HepG2 (cell line): ENCODE measurements at regions not wholly inside any gene's neighbourhood (a gene's known extent, or its start where the extent isn't known, plus 50 kb on each side); places are given as distances from the start of the nearest gene placed in this dataset.

Experiments
- ATAC-seq: fragments of 200-7000 bp; cut with Tn5 transposase; 3 replicates; pipeline ENCODE4 v1.9.1; 2020; ENCODE audit warnings: mild to moderate bottlenecking, moderate library complexity
- BruUV-seq: library from RNA; stranded (reverse); fragments of 400-500 nt; replicated peaks from 2 replicates; lab custom pipeline; 2021; lab: Mats Ljungman, UMichigan
- CTCF ChIA-PET: fragments of 300-600 bp; formaldehyde crosslinking; extraction: SDS; loops from one replicate; lab custom pipeline; 2021; ENCODE audit warnings: low total read pairs, inconsistent platforms, low intra/inter-chr PET ratio; lab: Yijun Ruan, JAX
- POLR2A ChIA-PET: fragments of 350-600 bp; sonication (Branson Sonifier 250); formaldehyde crosslinking; loops from one replicate; lab custom pipeline; 2020; ENCODE audit warnings: antibody characterized with exemption, inconsistent platforms; lab: Yijun Ruan, JAX
- DNase-seq: peaks from one replicate; pipeline ENCODE4 v3.0.0-alpha.2; 2015; ENCODE audit warnings: low spot score
- FAIRE-seq: peaks from 3 replicates; lab custom pipeline; 2011; peaks lifted over from hg19 to GRCh38; lab: Jason Lieb, UNC
- H2AFZ ChIP-seq: one replicate; pipeline ENCODE4 v1.6.1; 2011; ENCODE audit warnings: low read length, inconsistent platforms
- H3K27ac ChIP-seq: fragments of 300-600 bp; 3 replicates; pipeline ENCODE4 v1.8.0; 2011; ENCODE audit warnings: mixed run types, mild to moderate bottlenecking, mixed read lengths, low read length, inconsistent platforms; ENCODE audit not compliant: insufficient read depth; ENCODE audit errors: extremely low read length
- H3K27me3 ChIP-seq, 2 experiments: fragments of 200-600 bp in 1 of 2; 2 replicates in 1 of 2; 3 replicates in 1 of 2; pipeline versions ENCODE4 v1.6.0 to v1.8.0; 2011; ENCODE audit warnings: low read length in 2 of 2, mild to moderate bottlenecking in 2 of 2, moderate library complexity in 2 of 2, inconsistent platforms in 1 of 2; ENCODE audit not compliant: insufficient read depth in 2 of 2, control insufficient read depth in 1 of 2
- H3K36me3 ChIP-seq, 2 experiments: fragments of 200-600 bp in 1 of 2; replicated peaks in 1 of 2; 2 replicates in 1 of 2; 3 replicates in 1 of 2; pipeline versions ENCODE4 v1.5.1 to v1.8.0; 2011; ENCODE audit warnings: low read length in 2 of 2, inconsistent platforms in 1 of 2; ENCODE audit not compliant: insufficient read depth in 2 of 2, control insufficient read depth in 1 of 2
- H3K4me1 ChIP-seq: 2 replicates; pipeline ENCODE4 v1.5.1; 2012; ENCODE audit warnings: low read length, inconsistent platforms; ENCODE audit not compliant: insufficient read depth
- H3K4me2 ChIP-seq: 2 replicates; pipeline ENCODE4 v1.6.0; 2011; ENCODE audit warnings: low read depth, low read length, inconsistent platforms
- H3K4me3 ChIP-seq, 3 experiments: fragments of 200-600 bp in 1 of 3; sonication (generic), shearing (Covaris generic) in 1 of 3; replicated peaks in 1 of 3; 2 replicates each; pipeline ENCODE4 v1.5.1; 2011 to 2016; ENCODE audit warnings: low read length in 3 of 3, inconsistent platforms in 2 of 3, low read depth in 2 of 3, mild to moderate bottlenecking in 2 of 3, control low read depth in 1 of 3, mixed read lengths in 1 of 3; ENCODE audit not compliant: insufficient read depth in 1 of 3
- H3K79me2 ChIP-seq: one replicate; pipeline ENCODE4 v1.6.1; 2011; ENCODE audit warnings: low read length, inconsistent platforms; ENCODE audit not compliant: insufficient read depth
- H3K9ac ChIP-seq: 2 replicates; pipeline ENCODE4 v1.6.0; 2011; ENCODE audit warnings: mild to moderate bottlenecking, low read depth, low read length, inconsistent platforms; ENCODE audit not compliant: insufficient read depth
- H3K9me3 ChIP-seq: 2 replicates; pipeline ENCODE4 v1.5.1; 2012; ENCODE audit warnings: mild to moderate bottlenecking, low read length
- H4K20me1 ChIP-seq: 2 replicates; pipeline ENCODE4 v1.6.0; 2011; ENCODE audit warnings: inconsistent platforms, mild to moderate bottlenecking, low read length, moderate library complexity; ENCODE audit not compliant: insufficient read depth
- CBX1 ChIP-seq: IDR thresholded peaks from one replicate; pipeline ENCODE4 v1.6.1; 2016; ENCODE audit warnings: antibody characterized with exemption, low read depth
- GATA4 ChIP-seq: sonication (generic); IDR thresholded peaks from 2 replicates; pipeline ENCODE4 v1.6.1; 2016; ENCODE audit warnings: antibody characterized with exemption, low read depth, borderline replicate concordance
- KLF11 ChIP-seq: IDR thresholded peaks from 2 replicates; pipeline ENCODE4 v1.6.1; 2016; ENCODE audit warnings: missing compliant biosample characterization
- NR2F1 ChIP-seq, 2 experiments: fragments of 450-650 bp in 1 of 2; formaldehyde crosslinking in 1 of 2; IDR thresholded peaks; 2 replicates each; pipeline versions ENCODE4 v1.5.0 to v1.6.1; 2016 to 2020; ENCODE audit warnings: mild to moderate bottlenecking in 1 of 2, missing compliant biosample characterization in 1 of 2, missing genetic modification reagents in 1 of 2, moderate library complexity in 1 of 2
- THAP7 ChIP-seq: sonication (generic); formaldehyde crosslinking; IDR thresholded peaks from 2 replicates; pipeline ENCODE4 v1.8.1; 2023; ENCODE audit warnings: mild to moderate bottlenecking, missing genetic modification reagents
- TMF1 ChIP-seq: sonication (generic); formaldehyde crosslinking; IDR thresholded peaks from 2 replicates; pipeline ENCODE4 v1.8.1; 2022; ENCODE audit warnings: low read depth, missing genetic modification reagents
- TSC22D2 ChIP-seq: sonication (generic); formaldehyde crosslinking; IDR thresholded peaks from 2 replicates; pipeline ENCODE4 v1.5.1; 2020; ENCODE audit warnings: missing genetic modification reagents, mild to moderate bottlenecking, borderline replicate concordance
- ZNF12 ChIP-seq: sonication (generic); formaldehyde crosslinking; IDR thresholded peaks from 2 replicates; pipeline ENCODE4 v1.5.0; 2020; ENCODE audit warnings: missing genetic modification reagents
- ZNF326 ChIP-seq: sonication (generic); formaldehyde crosslinking; IDR thresholded peaks from 2 replicates; pipeline ENCODE4 v1.4.0; 2020; ENCODE audit warnings: missing genetic modification reagents, borderline replicate concordance
- ZNF512 ChIP-seq: sonication (generic); formaldehyde crosslinking; IDR thresholded peaks from 2 replicates; pipeline ENCODE4 v1.4.0; 2020; ENCODE audit warnings: mild to moderate bottlenecking, missing genetic modification reagents
- ZNF550 ChIP-seq: sonication (generic); formaldehyde crosslinking; IDR thresholded peaks from 2 replicates; pipeline ENCODE4 v1.4.0; 2020; ENCODE audit warnings: mild to moderate bottlenecking, missing genetic modification reagents, borderline replicate concordance
- ZNF879 ChIP-seq: sonication (generic); formaldehyde crosslinking; IDR thresholded peaks from 2 replicates; pipeline ENCODE4 v1.8.1; 2023; ENCODE audit warnings: missing genetic modification reagents
- WGBS: methylation state at CpG from one replicate; pipeline ENCODE4 v1.1.6; 2017; ENCODE audit warnings: low lambda C conversion rate; 5-methylcytosine and 5-hydroxymethylcytosine counted together
- in situ Hi-C: cut with HindIII; loops from 2 replicates; pipeline ENCODE4 v1.10.0; 2017; ENCODE audit warnings: low pct_unique_long_range_greater_than_20kb; ENCODE audit not compliant: extremely low pct_ligation_motif_present
- intact Hi-C: fragments of 100-400 bp; cut with micrococcal nuclease; formaldehyde crosslinking; loops from one replicate; pipeline ENCODE4 v1.10.0; 2022; ENCODE audit not compliant: unreplicated experiment
- TF ChIP-seq, protein P1 (sequence below): sonication (generic); formaldehyde crosslinking; conservative IDR thresholded peaks from 2 replicates; pipeline ENCODE4 v1.4.0; 2020; ENCODE audit warnings: missing genetic modification reagents
- TF ChIP-seq, protein P2 (sequence below): sonication (generic); formaldehyde crosslinking; IDR thresholded peaks from 2 replicates; pipeline ENCODE4 v1.5.1; 2020; ENCODE audit warnings: mild to moderate bottlenecking, missing genetic modification reagents

DNA sequence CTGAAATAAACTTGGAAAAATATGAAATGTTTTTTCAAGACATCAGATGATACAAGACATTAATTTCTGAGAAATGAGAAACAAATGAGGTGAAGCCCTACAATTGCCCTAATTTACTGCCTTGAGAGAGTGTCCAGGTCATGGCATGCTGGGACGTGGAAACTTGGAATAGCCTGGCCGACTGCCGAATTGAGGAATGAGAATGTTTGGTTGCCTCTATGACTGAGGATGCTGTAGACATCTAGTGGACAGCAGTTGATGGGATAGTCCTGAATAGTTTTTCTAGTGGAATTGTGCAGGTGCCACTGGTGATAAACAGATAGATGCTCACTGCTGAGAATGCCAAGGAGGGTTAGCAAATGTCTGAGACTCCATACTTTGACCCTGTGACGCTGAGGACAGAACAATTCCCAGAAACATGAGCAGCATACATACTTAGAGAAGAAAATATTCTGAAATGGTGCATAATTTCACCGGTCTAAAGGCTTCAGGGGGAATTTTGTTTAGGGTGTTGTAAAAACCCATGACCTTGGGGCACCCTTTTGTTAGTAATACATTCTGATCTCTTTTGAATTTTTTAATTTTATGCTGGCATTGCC is 56.5 kb upstream of the CWC22 start:
- no peak for ATAC-seq
- POLR2A ChIA-PET, result no interaction called here
- in situ Hi-C loops, result no loop called here

More for the DNA sequence above, 56.5 kb upstream of the CWC22 start:
- no peak overlapping the region for H3K4me2 ChIP-seq
- TF ChIP-seq ZNF512 (CRISPR knock-in tag) (no peak), ZNF326 (CRISPR knock-in tag) (no peak), GATA4 (no peak), ZNF879 (CRISPR knock-in tag) (no peak), THAP7 (CRISPR knock-in tag) (no peak), ZNF12 (CRISPR knock-in tag) (no peak), KLF11 (CRISPR knock-in tag) (no peak), TMF1 (CRISPR knock-in tag) (no peak), NR2F1 (CRISPR knock-in tag; IDR thresholded peaks at IDR 0.05) (no peak), CBX1 (no peak), TSC22D2 (CRISPR knock-in tag) (no peak), ZNF550 (CRISPR knock-in tag) (no peak)
- TF ChIP-seq, protein P1, sequence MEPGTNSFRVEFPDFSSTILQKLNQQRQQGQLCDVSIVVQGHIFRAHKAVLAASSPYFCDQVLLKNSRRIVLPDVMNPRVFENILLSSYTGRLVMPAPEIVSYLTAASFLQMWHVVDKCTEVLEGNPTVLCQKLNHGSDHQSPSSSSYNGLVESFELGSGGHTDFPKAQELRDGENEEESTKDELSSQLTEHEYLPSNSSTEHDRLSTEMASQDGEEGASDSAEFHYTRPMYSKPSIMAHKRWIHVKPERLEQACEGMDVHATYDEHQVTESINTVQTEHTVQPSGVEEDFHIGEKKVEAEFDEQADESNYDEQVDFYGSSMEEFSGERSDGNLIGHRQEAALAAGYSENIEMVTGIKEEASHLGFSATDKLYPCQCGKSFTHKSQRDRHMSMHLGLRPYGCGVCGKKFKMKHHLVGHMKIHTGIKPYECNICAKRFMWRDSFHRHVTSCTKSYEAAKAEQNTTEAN (CRISPR knock-in tag), result no peak
- TF ChIP-seq, protein P2, sequence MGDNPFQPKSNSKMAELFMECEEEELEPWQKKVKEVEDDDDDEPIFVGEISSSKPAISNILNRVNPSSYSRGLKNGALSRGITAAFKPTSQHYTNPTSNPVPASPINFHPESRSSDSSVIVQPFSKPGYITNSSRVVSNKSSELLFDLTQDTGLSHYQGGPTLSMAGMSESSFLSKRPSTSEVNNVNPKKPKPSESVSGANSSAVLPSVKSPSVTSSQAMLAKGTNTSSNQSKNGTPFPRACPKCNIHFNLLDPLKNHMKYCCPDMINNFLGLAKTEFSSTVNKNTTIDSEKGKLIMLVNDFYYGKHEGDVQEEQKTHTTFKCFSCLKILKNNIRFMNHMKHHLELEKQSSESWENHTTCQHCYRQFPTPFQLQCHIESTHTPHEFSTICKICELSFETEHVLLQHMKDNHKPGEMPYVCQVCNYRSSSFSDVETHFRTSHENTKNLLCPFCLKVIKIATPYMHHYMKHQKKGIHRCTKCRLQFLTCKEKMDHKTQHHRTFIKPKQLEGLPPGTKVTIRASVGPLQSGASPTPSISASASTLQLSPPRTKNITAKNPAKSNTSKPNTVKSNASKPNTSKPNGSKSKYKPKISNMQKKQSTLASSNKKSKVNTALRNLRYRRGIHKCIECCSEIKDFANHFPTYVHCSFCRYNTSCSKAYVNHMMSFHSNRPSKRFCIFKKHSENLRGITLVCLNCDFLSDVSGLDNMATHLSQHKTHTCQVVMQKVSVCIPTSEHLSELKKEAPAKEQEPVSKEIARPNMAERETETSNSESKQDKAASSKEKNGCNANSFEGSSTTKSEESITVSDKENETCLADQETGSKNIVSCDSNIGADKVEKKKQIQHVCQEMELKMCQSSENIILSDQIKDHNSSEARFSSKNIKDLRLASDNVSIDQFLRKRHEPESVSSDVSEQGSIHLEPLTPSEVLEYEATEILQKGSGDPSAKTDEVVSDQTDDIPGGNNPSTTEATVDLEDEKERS (CRISPR knock-in tag), result no peak
- TF ChIP-seq, all 625 proteins: peak for 0
- Histone ChIP-seq H3K36me3 (no peaks in the 10 kb centered on the region), H3K79me2 (no peaks in the 10 kb centered on the region), H3K4me1 (no peaks in the 10 kb centered on the region), H3K9ac (no peak overlapping the region), H3K4me3 (no peak overlapping the region), H2AFZ (no peak overlapping the region), H4K20me1 (no peaks in the 10 kb centered on the region), H3K27me3 (no peaks in the 10 kb centered on the region; a peak in 1 of 5 replicates), H3K9me3 (no peaks in the 10 kb centered on the region), H3K27ac (no peak overlapping the region)
- FAIRE-seq, result no peak
- BruUV-seq, result no TSS peak
- 2% methylated on average over 5 of the region's 5 CpGs for WGBS
- CTCF ChIA-PET, result no interaction called here
- intact Hi-C loops, result no loop called here
- DNase-seq, result no peak
